B cell (primary cell): ENCODE measurements at regions not wholly inside any gene's neighbourhood (a gene's known extent, or its start where the extent isn't known, plus 50 kb on each side); places are given as distances from the start of the nearest gene placed in this dataset.

Experiments used
- ATAC-seq: fragments of 200-7000 bp; cut with Tn5 transposase; one replicate; pipeline ENCODE4 v1.10.0; 2021; ENCODE audit warnings: low read depth, mild to moderate bottlenecking, moderate number of reproducible peaks, moderate library complexity
- CTCF ChIA-PET: fragments of 350-600 bp; sonication (Branson Sonifier 250); formaldehyde crosslinking; loops from one replicate; lab custom pipeline; 2021; ENCODE audit warnings: antibody characterized with exemption, inconsistent platforms; lab: Charles Lee
- POLR2A ChIA-PET: fragments of 350-600 bp; sonication (Branson Sonifier 250); formaldehyde crosslinking; loops from one replicate; lab custom pipeline; 2021; ENCODE audit warnings: antibody characterized with exemption; lab: Charles Lee
- DNase-seq: peaks from one replicate; pipeline ENCODE4 v3.0.0; 2013
- H2AFZ ChIP-seq: 2 replicates; pipeline ENCODE4 v1.6.1; 2012; ENCODE audit warnings: mild to moderate bottlenecking, low read depth, low read length; ENCODE audit not compliant: insufficient read depth, poor library complexity, severe bottlenecking
- H3K27ac ChIP-seq, 2 donors: 1 replicate in 1 of 2; 2 replicates in 1 of 2; pipeline ENCODE4 v1.5.1; 2012 to 2013; ENCODE audit warnings: low read length in 2 of 2, mild to moderate bottlenecking in 2 of 2, moderate library complexity in 1 of 2
- H3K27me3 ChIP-seq, 4 experiments: fragments of 200-600 bp in 1 of 4; sonication (generic) in 1 of 4; replicated peaks in 1 of 4; 1 replicate in 2 of 4; 2 replicates in 2 of 4; pipeline versions ENCODE4 v1.6.1 to v1.7.0; 2013 to 2016; ENCODE audit warnings: low read length in 3 of 4, mild to moderate bottlenecking in 2 of 4, mixed read lengths in 1 of 4, moderate library complexity in 1 of 4; ENCODE audit not compliant: insufficient read depth in 4 of 4, control insufficient read depth in 3 of 4; ENCODE audit errors: control extremely low read depth in 1 of 4
- H3K36me3 ChIP-seq, 2 experiments: replicated peaks in 1 of 2; 1 replicate in 1 of 2; 2 replicates in 1 of 2; pipeline versions ENCODE4 v1.6.1 to v1.7.1; 2013; ENCODE audit warnings: low read length in 1 of 2; ENCODE audit not compliant: insufficient read depth in 2 of 2, control insufficient read depth in 1 of 2; ENCODE audit errors: control extremely low read depth in 1 of 2, extremely low read depth in 1 of 2
- H3K4me1 ChIP-seq, 2 donors: fragments of 200-600 bp in 1 of 2; sonication (generic) in 1 of 2; 1 replicate in 1 of 2; 2 replicates in 1 of 2; pipeline versions ENCODE4 v1.5.1 to v1.6.1; 2013 to 2017; ENCODE audit warnings: low read length in 2 of 2; ENCODE audit not compliant: control insufficient read depth in 2 of 2, insufficient read depth in 2 of 2
- H3K4me2 ChIP-seq: replicated peaks from 2 replicates; pipeline ENCODE3; 2012; ENCODE audit warnings: mild to moderate bottlenecking, low read depth, low read length; ENCODE audit not compliant: poor library complexity, severe bottlenecking
- H3K4me3 ChIP-seq, 5 experiments: fragments of 200-600 bp in 1 of 5; sonication (generic) in 1 of 5; 1 replicate in 3 of 5; 2 replicates in 2 of 5; pipeline versions ENCODE4 v1.5.1 to v1.7.0; 2011 to 2016; ENCODE audit warnings: low read length in 4 of 5, mild to moderate bottlenecking in 4 of 5, low read depth in 2 of 5, control low read depth in 1 of 5, moderate library complexity in 1 of 5; ENCODE audit not compliant: insufficient read depth in 1 of 5; ENCODE audit errors: control extremely low read depth in 1 of 5, extremely low read depth in 1 of 5
- H3K79me2 ChIP-seq: fragments of 200-600 bp; sonication (generic); one replicate; pipeline ENCODE4 v1.6.0; 2016; ENCODE audit warnings: low read length; ENCODE audit not compliant: control insufficient read depth, insufficient read depth
- H3K9ac ChIP-seq: fragments of 200-600 bp; sonication (generic); 2 replicates; pipeline ENCODE4 v1.6.1; 2017; ENCODE audit warnings: mild to moderate bottlenecking, low read length, moderate library complexity
- H3K9me3 ChIP-seq, 3 donors: one replicate each; pipeline versions ENCODE4 v1.6.1 to v1.7.1; 2013; ENCODE audit warnings: low read length in 2 of 3; ENCODE audit not compliant: control insufficient read depth in 2 of 3, insufficient read depth in 1 of 3; ENCODE audit errors: control extremely low read depth in 1 of 3
- H4K20me1 ChIP-seq: 2 replicates; pipeline ENCODE4 v1.6.0; 2012; ENCODE audit warnings: mild to moderate bottlenecking, low read length; ENCODE audit not compliant: insufficient read depth, control insufficient read depth, poor library complexity, severe bottlenecking
- H3K27ac Mint-ChIP-seq: one replicate; pipeline ENCODE4 v1.8.0; 2021; ENCODE audit warnings: mixed read lengths
- H3K27me3 Mint-ChIP-seq: one replicate; pipeline ENCODE4 v1.8.0; 2021; ENCODE audit warnings: mixed read lengths
- H3K4me1 Mint-ChIP-seq: one replicate; pipeline ENCODE4 v1.8.0; 2021; ENCODE audit warnings: mixed read lengths
- H3K4me3 Mint-ChIP-seq: one replicate; pipeline ENCODE4 v1.8.0; 2021; ENCODE audit warnings: mixed read lengths
- H3K9me3 Mint-ChIP-seq: one replicate; pipeline ENCODE4 v1.8.0; 2022; ENCODE audit warnings: mixed read lengths; ENCODE audit not compliant: insufficient read depth
- CTCF ChIP-seq: fragments of 200-600 bp; IDR thresholded peaks from one replicate; pipeline ENCODE4 v1.8.0; 2022; ENCODE audit warnings: antibody characterized with exemption, mild to moderate bottlenecking
- EZH2 ChIP-seq: IDR thresholded peaks from 2 replicates; pipeline ENCODE4 v1.6.1; 2012; ENCODE audit warnings: borderline replicate concordance, low read depth, mild to moderate bottlenecking, moderate library complexity, low read length; ENCODE audit not compliant: insufficient read depth, poor library complexity, severe bottlenecking
- WGBS: methylation state at CpG from one replicate; pipeline ENCODE4 v1.1.5; 2013; ENCODE audit warnings: missing lambda C conversion rate; ENCODE audit not compliant: insufficient coverage; 5-methylcytosine and 5-hydroxymethylcytosine counted together
- intact Hi-C: fragments of 100-400 bp; cut with micrococcal nuclease; formaldehyde crosslinking; loops from one replicate; pipeline ENCODE4 v1.10.0; 2022

DNA sequence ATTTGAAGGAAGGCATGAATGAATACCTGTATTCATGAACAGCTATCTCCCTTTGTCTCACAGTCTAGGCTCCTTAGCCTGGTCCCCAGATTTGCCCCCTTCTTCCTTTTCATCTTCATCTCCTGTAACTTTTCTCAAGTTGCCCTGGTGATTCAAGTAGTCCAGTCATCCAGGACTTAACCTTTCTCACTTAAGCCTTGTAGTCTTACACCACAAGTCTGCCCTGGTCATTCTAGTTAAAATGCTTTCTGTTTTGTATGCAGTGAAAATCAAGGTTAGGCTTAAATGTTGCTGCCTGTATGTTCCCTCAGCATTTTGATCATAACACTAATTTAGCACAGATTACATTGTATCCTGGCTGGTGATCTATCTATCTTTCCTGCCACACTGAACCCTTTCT, 58.5 kb upstream of the SLC7A11 start:
- H3K27me3 Mint-ChIP-seq = peaks cover 4% of the 10 kb centered on the region
- POLR2A ChIA-PET = no interaction called here
- Histone ChIP-seq H3K4me2 (no peak overlapping the region), H3K9ac (no peak overlapping the region), H3K4me1 (no peaks in the 10 kb centered on the region), H3K27me3 (no peaks in the 10 kb centered on the region), H3K4me3 (no peak overlapping the region), H4K20me1 (no peaks in the 10 kb centered on the region), H3K9me3 (no peaks in the 10 kb centered on the region), H3K79me2 (no peaks in the 10 kb centered on the region), H3K36me3 (no peaks in the 10 kb centered on the region), H2AFZ (no peak overlapping the region), H3K27ac (no peak overlapping the region)
- CTCF ChIA-PET = no interaction called here
- intact Hi-C loops = no loop called here
- DNase-seq (no peak), ATAC-seq (no peak)
- H3K4me1 Mint-ChIP-seq = no peaks in the 10 kb centered on the region
- no peaks in the 10 kb centered on the region for H3K9me3 Mint-ChIP-seq
- H3K4me3 Mint-ChIP-seq = no peak overlapping the region
- no peak overlapping the region for H3K27ac Mint-ChIP-seq
- no peak for TF ChIP-seq EZH2
- no peak for TF ChIP-seq CTCF

- no peaks in the 10 kb centered on the region for H3K9me3 Mint-ChIP-seq
- no peaks in the 10 kb centered on the region for H3K4me1 Mint-ChIP-seq
- DNase-seq (no peak), ATAC-seq (no peak)
- Histone ChIP-seq H3K4me1 (no peaks in the 10 kb centered on the region), H3K27ac (no peak overlapping the region), H3K4me3 (no peak overlapping the region), H3K9me3 (no peaks in the 10 kb centered on the region), H3K4me2 (no peak overlapping the region), H4K20me1 (no peaks in the 10 kb centered on the region), H3K27me3 (no peaks in the 10 kb centered on the region), H3K9ac (no peak overlapping the region), H3K36me3 (no peaks in the 10 kb centered on the region), H3K79me2 (no peaks in the 10 kb centered on the region), H2AFZ (no peak overlapping the region)
- CTCF ChIA-PET = no interaction called here
- intact Hi-C loops = no loop called here
- POLR2A ChIA-PET = no interaction called here
- H3K27me3 Mint-ChIP-seq = peaks cover 4% of the 10 kb centered on the region
- WGBS = 98% methylated on average over 5 of the region's 5 CpGs
- no peak overlapping the region for H3K27ac Mint-ChIP-seq
- TF ChIP-seq EZH2 = no peak
- TF ChIP-seq CTCF = no peak
- H3K4me3 Mint-ChIP-seq = no peak overlapping the region
Measured at GRCh38 chr4:138299881-138300280, 57.7 kb upstream of the SLC7A11 start.
